SU-DHL-6 (cell line): ENCODE measurements at regions not wholly inside any gene's neighbourhood (a gene's known extent, or its start where the extent isn't known, plus 50 kb on each side); places are given as distances from the start of the nearest gene placed in this dataset.

Experiments used
- H2AFZ ChIP-seq: fragments of 200-600 bp; sonication (generic); 2 replicates; pipeline ENCODE4 v1.6.1; 2014; ENCODE audit warnings: low read depth, mild to moderate bottlenecking, moderate library complexity, mixed read lengths, antibody characterized with exemption, low read length; ENCODE audit not compliant: severe bottlenecking
- H3F3A ChIP-seq: fragments of 200-600 bp; shearing (Covaris generic); 2 replicates; pipeline ENCODE4 v1.6.0; 2016; ENCODE audit warnings: antibody characterized with exemption, mild to moderate bottlenecking; ENCODE audit not compliant: insufficient read depth
- H3K27ac ChIP-seq: fragments of 200-600 bp; sonication (generic); 2 replicates; pipeline ENCODE4 v1.5.1; 2016; ENCODE audit warnings: low read depth, mild to moderate bottlenecking, low read length, moderate library complexity, mixed read lengths
- H3K27me3 ChIP-seq: fragments of 200-600 bp; sonication (generic), shearing (Covaris generic); 2 replicates; pipeline ENCODE4 v1.6.0; 2014; ENCODE audit warnings: mild to moderate bottlenecking, low read length
- H3K36me3 ChIP-seq: fragments of 200-600 bp; sonication (generic); 2 replicates; pipeline ENCODE4 v1.6.1; 2014; ENCODE audit warnings: mild to moderate bottlenecking, low read length, mixed read lengths
- H3K4me2 ChIP-seq: fragments of 300-600, 200-600 bp; shearing (Covaris generic), sonication (generic); 2 replicates; pipeline ENCODE4 v1.6.0; 2014; ENCODE audit warnings: low read length, low read depth, mild to moderate bottlenecking; ENCODE audit not compliant: poor library complexity, severe bottlenecking
- H3K4me3 ChIP-seq: fragments of 200-600 bp; sonication (generic); 2 replicates; pipeline ENCODE4 v1.5.1; 2014; ENCODE audit warnings: antibody characterized with exemption, low read length, mild to moderate bottlenecking, mixed read lengths; ENCODE audit not compliant: insufficient read depth, poor library complexity, severe bottlenecking
- H3K79me2 ChIP-seq: fragments of 200-600 bp; sonication (generic); 2 replicates; pipeline ENCODE4 v1.6.1; 2014; ENCODE audit warnings: mild to moderate bottlenecking, low read length, moderate library complexity; ENCODE audit not compliant: insufficient read depth
- H3K9ac ChIP-seq: fragments of 200-600 bp; sonication (generic); 2 replicates; pipeline ENCODE4 v1.7.0; 2014; ENCODE audit warnings: mild to moderate bottlenecking, low read length
- H3K9me2 ChIP-seq: fragments of 200-600 bp; sonication (generic); replicated peaks from 2 replicates; pipeline ENCODE4 v1.6.1; 2014; ENCODE audit warnings: low read length; ENCODE audit not compliant: insufficient read depth
- H3K9me3 ChIP-seq: fragments of 200-600 bp; sonication (generic); 2 replicates; pipeline ENCODE4 v1.6.1; 2014; ENCODE audit warnings: low read length, mixed read lengths; ENCODE audit not compliant: insufficient read depth
- H4K20me1 ChIP-seq: fragments of 200-600 bp; sonication (generic); 2 replicates; pipeline ENCODE4 v1.6.1; 2014; ENCODE audit warnings: low read depth, mild to moderate bottlenecking, antibody characterized with exemption, low read length, moderate library complexity, mixed read lengths
- EZH2phosphoT487 ChIP-seq: fragments of 200-600 bp; sonication (generic), shearing (Covaris generic); conservative IDR thresholded peaks from 2 replicates; pipeline ENCODE4 v1.6.1; 2018; ENCODE audit warnings: mild to moderate bottlenecking, antibody characterized with exemption, low read length, moderate library complexity, mixed read lengths
- TF ChIP-seq, protein P1 (sequence below): fragments of 200-600 bp; sonication (generic); IDR thresholded peaks from one replicate; pipeline ENCODE4 v1.5.1; 2017; ENCODE audit warnings: antibody characterized with exemption, mild to moderate bottlenecking, low read length, moderate library complexity; ENCODE audit not compliant: insufficient read depth, poor library complexity, severe bottlenecking

DNA sequence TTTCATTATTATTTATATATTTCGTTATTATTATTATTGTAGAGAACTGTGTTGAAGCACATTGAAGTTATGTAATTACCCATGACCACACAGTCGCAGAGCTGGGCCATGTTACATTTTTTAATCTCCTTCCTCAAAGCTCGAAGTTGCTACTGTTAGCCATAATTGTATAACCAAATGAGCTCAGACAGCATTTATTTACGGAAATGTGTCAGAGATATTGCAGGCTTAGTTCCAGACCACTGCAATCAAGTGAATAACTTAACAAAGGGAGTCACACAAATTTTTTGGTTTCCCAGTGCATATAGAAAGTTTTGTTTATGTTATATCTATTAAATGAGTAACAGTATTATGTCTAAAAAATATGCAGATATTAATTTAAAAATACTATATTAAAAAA lies 147.1 kb upstream of the SLITRK1 start:
- no peaks in the 10 kb centered on the region for H3F3A ChIP-seq
- H3K4me2 ChIP-seq: no peak overlapping the region
- no peaks in the 10 kb centered on the region for H3K9me3 ChIP-seq
- TF ChIP-seq, protein P1, sequence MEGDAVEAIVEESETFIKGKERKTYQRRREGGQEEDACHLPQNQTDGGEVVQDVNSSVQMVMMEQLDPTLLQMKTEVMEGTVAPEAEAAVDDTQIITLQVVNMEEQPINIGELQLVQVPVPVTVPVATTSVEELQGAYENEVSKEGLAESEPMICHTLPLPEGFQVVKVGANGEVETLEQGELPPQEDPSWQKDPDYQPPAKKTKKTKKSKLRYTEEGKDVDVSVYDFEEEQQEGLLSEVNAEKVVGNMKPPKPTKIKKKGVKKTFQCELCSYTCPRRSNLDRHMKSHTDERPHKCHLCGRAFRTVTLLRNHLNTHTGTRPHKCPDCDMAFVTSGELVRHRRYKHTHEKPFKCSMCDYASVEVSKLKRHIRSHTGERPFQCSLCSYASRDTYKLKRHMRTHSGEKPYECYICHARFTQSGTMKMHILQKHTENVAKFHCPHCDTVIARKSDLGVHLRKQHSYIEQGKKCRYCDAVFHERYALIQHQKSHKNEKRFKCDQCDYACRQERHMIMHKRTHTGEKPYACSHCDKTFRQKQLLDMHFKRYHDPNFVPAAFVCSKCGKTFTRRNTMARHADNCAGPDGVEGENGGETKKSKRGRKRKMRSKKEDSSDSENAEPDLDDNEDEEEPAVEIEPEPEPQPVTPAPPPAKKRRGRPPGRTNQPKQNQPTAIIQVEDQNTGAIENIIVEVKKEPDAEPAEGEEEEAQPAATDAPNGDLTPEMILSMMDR: no peak
- TF ChIP-seq EZH2phosphoT487: no peak
- H2AFZ ChIP-seq: no peak overlapping the region
- H3K79me2 ChIP-seq: no peaks in the 10 kb centered on the region
- no peak overlapping the region for H3K27ac ChIP-seq
- no peaks in the 10 kb centered on the region for H3K9me2 ChIP-seq
- H3K36me3 ChIP-seq: no peaks in the 10 kb centered on the region
- H3K4me3 ChIP-seq: no peak overlapping the region
- H3K27me3 ChIP-seq: no peaks in the 10 kb centered on the region
- no peak overlapping the region for H3K9ac ChIP-seq
- no peaks in the 10 kb centered on the region for H4K20me1 ChIP-seq

DNA sequence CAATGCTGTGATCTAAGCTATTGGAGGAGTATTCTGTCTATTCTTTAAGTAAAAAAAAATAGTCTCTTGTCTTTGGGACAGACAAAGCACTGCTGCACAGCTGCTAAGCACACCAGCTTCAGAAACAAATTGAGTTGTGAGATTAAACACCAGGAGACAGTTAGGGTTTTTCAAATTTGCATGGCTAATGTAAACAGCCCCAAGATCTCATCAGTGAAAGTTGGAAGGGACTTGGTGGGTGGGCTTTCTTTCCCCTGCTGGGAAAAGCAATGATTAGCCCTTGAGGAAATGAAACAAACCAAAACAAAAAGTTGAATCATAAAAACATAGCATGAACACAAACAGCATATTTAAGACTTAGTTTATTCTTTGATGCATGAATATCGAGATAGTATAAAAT lies 143.6 kb upstream of the SLITRK1 start:
- Histone ChIP-seq H3K36me3 (no peaks in the 10 kb centered on the region), H3K27me3 (no peaks in the 10 kb centered on the region), H2AFZ (no peak overlapping the region), H3K4me2 (no peak overlapping the region), H4K20me1 (no peaks in the 10 kb centered on the region), H3K4me3 (no peak overlapping the region), H3K9me3 (no peaks in the 10 kb centered on the region), H3K27ac (no peak overlapping the region), H3K79me2 (no peaks in the 10 kb centered on the region), H3K9me2 (no peaks in the 10 kb centered on the region), H3F3A (no peaks in the 10 kb centered on the region), H3K9ac (no peak overlapping the region)
- no peak for TF ChIP-seq EZH2phosphoT487
- TF ChIP-seq, protein P1: no peak

GRCh38 chr13:83996415-83996814 lies 114.1 kb upstream of the SLITRK1 start:
- no peaks in the 10 kb centered on the region for H3K9me3 ChIP-seq
- no peak overlapping the region for H3K4me3 ChIP-seq
- H4K20me1 ChIP-seq: no peaks in the 10 kb centered on the region
- H3K9me2 ChIP-seq: no peaks in the 10 kb centered on the region; the same call in 1 of the 2 replicates
- no peaks in the 10 kb centered on the region for H3K27me3 ChIP-seq
- TF ChIP-seq EZH2phosphoT487: no peak
- TF ChIP-seq, protein P1: no peak
- H2AFZ ChIP-seq: no peak overlapping the region
- no peak overlapping the region for H3K9ac ChIP-seq
- no peaks in the 10 kb centered on the region for H3K79me2 ChIP-seq
- no peaks in the 10 kb centered on the region for H3K36me3 ChIP-seq
- H3K27ac ChIP-seq: no peak overlapping the region
- H3F3A ChIP-seq: no peaks in the 10 kb centered on the region
- H3K4me2 ChIP-seq: no peak overlapping the region

GRCh38 chr13:83995930-83996329 lies 113.7 kb upstream of the SLITRK1 start:
- H4K20me1 ChIP-seq: no peaks in the 10 kb centered on the region
- no peaks in the 10 kb centered on the region for H3K79me2 ChIP-seq
- no peak overlapping the region for H3K9ac ChIP-seq
- no peak overlapping the region for H2AFZ ChIP-seq
- no peaks in the 10 kb centered on the region for H3K9me3 ChIP-seq
- H3K36me3 ChIP-seq: no peaks in the 10 kb centered on the region
- no peaks in the 10 kb centered on the region for H3K27me3 ChIP-seq
- TF ChIP-seq, protein P1: no peak
- TF ChIP-seq EZH2phosphoT487: no peak
- H3F3A ChIP-seq: no peaks in the 10 kb centered on the region
- H3K27ac ChIP-seq: no peak overlapping the region
- no peak overlapping the region for H3K4me2 ChIP-seq
- H3K9me2 ChIP-seq: no peaks in the 10 kb centered on the region; the same call in 1 of the 2 replicates
- no peak overlapping the region for H3K4me3 ChIP-seq
